Upper lobe of left lung (tissue), 4 donors: ENCODE measurements at regions not wholly inside any gene's neighbourhood (a gene's known extent, or its start where the extent isn't known, plus 50 kb on each side); places are given as distances from the start of the nearest gene placed in this dataset.

Source experiments
- CTCF ChIP-seq, 6 experiments: fragments of 450-650 bp in 4 of 6; fragments of 200-600 bp in 2 of 6; sonication (generic) in 2 of 6; IDR thresholded peaks; one replicate each; pipeline ENCODE4 v1.5.1; 2016 to 2019; ENCODE audit warnings: antibody characterized with exemption in 6 of 6
- POLR2A ChIP-seq, 4 donors: fragments of 450-650 bp; IDR thresholded peaks; one replicate each; pipeline ENCODE4 v1.5.1; 2016 to 2017; ENCODE audit warnings: antibody characterized with exemption in 4 of 4, mild to moderate bottlenecking in 2 of 4

DNA sequence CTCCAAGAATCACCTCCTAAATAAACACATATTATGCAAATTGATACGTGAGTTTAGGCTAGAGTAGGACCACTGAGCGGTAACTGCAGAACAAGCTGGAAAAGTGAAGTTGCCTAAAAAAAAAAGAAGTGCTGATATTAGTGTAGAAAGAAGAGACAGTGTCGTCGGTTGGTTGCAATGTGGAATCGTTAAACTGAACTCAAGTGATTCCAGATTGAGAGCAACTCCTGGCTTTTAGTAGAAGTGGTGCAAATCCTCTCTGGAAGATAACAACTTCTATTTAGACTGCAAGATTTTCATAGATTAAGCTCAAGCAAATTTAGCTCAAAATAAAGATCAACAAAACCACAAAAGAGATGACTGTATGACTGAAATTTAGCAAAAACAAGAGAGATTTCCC, 97.0 kb upstream of the PGR start:
- no peak for TF ChIP-seq POLR2A (IDR thresholded peaks at IDR 0.05)
- TF ChIP-seq CTCF (IDR thresholded peaks at IDR 0.05), result no peak
